ENCODE measurements at regions not wholly inside any gene's neighbourhood (a gene's known extent, or its start where the extent isn't known, plus 50 kb on each side); places are given as distances from the start of the nearest gene placed in this dataset.

DNA sequence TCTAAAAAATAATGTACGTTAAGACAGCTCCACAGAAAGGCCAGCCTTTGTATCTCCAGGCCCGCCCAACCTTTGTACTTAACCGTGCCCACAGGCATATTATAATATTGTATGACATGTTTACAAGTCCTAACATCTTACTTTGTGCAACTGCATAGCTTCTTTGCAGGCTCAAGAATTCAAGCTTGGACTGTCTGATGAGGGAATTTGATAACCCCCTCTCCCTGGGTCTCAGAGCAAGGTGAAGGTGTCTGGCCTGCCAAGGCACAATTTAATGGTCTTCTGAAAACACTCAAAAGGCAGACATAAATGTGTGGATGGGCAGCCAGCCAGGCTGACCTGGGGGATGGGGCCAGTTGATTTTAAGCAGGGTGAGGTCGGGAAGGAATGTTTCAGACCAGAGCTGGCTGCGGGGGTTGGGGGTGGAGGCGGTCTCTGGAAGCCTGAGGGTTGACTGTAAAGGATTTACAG is 732.7 kb upstream of the FANCL start:
- DNase-seq: no peak

GRCh38 chr2:58972737-58973136 is 731.6 kb upstream of the FANCL start:
- DNase-seq: no peak

DNA sequence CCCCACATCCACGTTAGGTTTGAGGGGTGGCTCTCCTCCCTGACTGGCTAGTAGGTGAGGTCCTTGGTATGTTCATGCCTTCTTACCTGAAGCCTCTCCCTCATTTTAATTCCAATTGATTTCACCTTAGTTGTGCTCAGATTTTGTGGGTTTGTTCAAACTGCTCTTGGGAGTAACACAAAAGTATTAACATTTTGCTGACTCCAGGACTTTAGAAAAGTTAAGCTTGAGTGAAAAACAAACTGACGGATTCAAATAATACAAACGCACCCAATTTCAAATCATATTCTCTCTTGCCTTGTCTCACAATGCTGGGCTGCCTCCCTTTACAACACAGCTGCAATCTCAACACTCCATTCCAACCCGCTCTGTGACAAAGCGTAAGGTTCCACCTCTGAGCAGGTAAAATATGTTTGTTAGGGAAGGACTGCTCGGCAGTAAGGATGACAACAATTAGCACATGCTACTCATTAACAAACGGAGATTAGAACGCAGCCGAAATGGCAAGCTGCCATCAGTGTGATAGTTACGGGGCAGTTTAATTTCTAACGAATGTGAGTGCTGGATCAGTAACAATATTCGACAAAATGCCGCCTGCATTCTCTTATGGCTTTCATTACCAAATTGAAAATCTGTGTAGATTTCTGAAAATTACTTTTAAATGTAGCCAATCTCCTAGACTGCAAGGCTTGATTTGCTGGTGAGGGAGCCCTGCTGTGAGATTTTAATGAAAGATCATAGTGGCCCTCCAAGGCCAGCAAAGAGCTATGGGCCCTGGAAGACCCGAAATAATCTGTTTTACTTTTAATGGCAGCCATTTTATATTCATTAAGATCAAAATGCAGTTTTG is 730.6 kb upstream of the FANCL start:
- DNase-seq: no peak

- no peak for DNase-seq
Observed at GRCh38 chr2:58970365-58970764, 729.2 kb upstream of the FANCL start.

- no peak for DNase-seq
Observed at GRCh38 chr2:58968885-58969284, 727.8 kb upstream of the FANCL start.

DNA sequence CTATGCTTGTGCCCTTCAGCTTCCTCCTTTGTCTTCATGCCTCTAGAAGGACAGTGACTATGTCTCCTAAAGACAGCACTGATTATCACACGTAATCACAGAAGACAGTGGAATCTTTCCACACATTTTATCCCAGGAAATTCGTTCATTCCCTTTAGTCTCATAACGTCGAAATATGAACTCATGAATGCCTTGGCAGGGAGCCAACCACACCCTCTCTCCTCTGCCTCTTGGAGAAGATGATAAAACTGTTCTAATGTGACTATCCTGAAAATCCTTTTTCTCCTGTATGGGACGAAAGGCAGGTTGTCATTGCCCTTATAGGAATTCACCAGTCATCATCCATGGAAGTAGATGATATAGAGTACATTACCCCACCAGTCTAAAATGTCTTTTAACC is 726.6 kb upstream of the FANCL start:
- DNase-seq: no peak

GRCh38 chr2:58965602-58966001 is 724.5 kb upstream of the FANCL start:
- DNase-seq: no peak

GRCh38 chr2:58959996-58960395 is 718.9 kb upstream of the FANCL start:
- DNase-seq: no peak

DNA sequence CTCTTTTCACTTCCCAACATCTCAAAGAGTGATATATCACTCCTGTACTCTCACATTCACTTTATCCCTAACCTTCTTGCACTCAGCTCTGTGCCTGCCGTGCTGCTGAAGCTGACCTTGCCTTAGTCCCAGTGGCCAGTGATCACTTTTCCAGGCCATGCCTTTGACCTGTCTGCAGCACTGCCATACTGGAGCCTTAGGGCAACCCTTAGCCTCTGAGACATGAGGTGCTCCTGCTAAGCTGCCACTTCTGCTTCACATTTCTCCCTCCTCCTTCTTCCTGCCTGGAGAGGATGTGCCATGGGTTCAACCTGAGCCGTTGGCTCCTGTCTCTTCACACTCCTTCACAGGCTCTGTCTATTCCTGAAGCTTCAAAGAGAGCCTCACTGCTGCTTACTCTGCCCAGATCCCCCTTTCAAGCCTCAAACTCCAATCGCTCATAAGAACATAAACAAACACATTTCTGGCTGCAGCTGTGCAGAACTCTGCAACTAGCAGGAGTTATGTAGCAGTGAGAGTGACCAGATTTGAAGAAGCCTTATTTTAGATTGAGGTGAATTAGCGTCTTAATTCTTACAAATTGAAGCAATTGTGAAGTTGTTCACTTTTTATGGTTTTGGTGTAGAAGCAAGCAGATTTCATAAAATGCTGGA is 716.2 kb upstream of the FANCL start:
- DNase-seq: no peak

DNA sequence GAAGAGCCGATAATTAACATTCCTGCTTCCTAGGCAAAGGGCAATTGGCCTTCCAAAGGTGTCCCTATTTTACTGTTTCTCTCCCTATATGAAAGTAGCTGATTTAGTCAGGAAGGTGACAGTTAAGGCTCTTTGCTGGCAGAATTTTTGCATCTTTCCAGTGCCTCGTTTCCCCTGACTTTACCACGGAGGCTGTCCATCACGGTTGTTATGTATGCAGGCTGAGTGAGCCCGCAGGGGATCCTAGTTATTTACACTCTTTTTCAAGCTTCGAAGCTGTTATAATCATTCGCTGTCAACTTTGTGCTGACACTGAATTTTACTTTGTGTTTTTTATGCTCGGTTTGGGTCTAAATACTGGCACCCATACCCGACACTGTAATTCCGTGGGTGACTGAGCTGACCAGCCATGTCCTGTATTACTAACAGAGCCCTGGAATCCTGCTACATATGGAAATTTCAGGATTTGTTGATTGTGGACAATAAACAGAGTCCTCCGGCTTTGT is 713.8 kb upstream of the FANCL start:
- DNase-seq: no peak

DNA sequence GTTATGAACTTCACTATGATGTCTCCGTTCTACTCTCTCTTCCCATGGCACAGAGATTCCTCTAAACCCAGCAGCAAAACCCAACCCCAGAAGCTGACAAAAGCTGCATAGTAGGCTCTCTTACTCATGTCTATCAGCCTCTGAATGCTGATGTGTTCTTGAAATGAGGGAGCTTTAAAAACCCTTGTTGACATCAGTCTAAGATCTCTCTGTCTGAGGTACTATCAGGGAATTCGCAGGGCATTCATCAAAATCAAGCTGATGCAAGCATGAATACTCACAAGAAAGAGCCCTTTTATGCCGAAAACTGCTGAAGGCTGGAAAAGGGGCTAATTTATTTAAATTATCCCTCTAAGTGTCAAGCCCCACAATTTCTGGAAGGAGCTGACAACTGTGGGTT is 710.6 kb upstream of the FANCL start:
- DNase-seq: no peak

DNA sequence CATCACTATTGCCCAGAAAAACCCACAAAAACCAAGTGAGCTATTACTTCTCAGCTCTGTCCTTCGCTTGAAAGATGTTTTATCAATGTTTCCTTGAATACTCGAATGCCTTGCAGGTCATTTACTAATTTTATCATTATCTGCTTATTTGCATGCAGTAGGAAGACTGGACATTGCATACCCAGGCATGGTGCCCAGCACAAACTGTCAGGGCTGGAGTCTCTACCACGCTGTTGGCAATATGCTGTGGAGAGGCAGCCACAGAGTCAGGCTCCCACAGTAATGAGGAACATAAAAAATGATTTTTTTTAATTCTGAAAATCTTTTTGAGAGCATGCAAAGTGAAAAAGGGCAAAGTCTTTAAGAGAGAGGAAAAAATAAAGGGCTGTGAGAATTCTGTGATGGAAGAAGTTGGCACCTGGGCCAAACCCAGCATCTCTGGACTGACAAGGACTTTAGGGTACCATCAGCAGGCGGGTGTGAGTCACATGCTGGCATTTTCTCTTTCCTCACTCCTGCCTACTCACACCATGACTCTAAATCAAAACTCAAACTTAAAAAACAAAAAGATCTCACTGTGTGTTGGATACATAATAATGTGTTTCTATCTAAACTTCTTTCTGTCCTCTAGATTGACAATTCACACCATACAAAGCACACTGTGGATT is 709.8 kb upstream of the FANCL start:
- no peak for DNase-seq

- DNase-seq: no peak
Observed at GRCh38 chr2:58939388-58939787, 698.3 kb upstream of the FANCL start.

GRCh38 chr2:58938988-58939387 is 697.9 kb upstream of the FANCL start:
- no peak for DNase-seq

- DNase-seq: no peak
Observed at GRCh38 chr2:58932801-58933200, 691.7 kb upstream of the FANCL start.

- DNase-seq: no peak
Observed at GRCh38 chr2:58930537-58930936, 689.4 kb upstream of the FANCL start.

DNA sequence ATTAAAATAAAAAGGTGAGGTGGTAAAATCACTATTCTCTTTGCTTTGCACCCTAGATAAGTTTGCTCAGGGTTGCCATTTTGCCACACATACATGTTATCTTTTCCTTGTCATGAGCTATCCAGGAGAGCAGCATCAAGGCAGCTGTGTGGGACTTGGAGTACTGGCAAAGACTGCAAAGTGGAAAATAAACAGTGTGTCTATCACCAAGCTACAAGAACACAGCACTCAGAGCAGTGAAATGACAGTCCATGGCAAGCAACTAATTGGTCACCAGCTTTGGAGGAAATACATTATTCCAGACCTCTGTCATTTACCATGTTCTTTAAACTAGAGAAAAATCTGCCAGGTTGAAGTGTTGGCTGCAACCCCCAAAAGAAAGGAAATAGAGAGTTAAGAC is 687.8 kb upstream of the FANCL start:
- DNase-seq: no peak

GRCh38 chr2:58928391-58928790 is 687.3 kb upstream of the FANCL start:
- DNase-seq: no peak

DNA sequence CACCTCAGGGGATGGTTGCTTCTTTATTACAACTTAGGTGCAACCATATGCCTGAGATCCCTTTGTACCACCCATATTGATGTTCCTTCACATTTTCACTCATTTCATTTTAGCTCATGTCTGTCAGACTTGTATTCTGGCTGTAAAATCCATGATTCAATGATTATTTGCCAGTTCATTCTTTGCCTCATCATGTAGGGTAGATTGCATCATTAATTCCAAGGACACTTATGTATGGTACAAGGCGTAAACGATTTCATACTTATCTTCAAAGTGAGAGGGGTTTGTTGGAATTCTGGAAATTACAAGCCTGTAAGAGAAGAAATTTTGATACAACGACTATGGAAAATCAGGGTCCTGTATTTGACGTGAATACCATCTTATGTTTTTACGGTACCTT is 685.0 kb upstream of the FANCL start:
- DNase-seq: no peak

- DNase-seq: no peak
Observed at GRCh38 chr2:58925676-58926081, 684.6 kb upstream of the FANCL start.

GRCh38 chr2:58923869-58924268 is 682.7 kb upstream of the FANCL start:
- DNase-seq: no peak

- no peak for DNase-seq
Observed at GRCh38 chr2:58922245-58922644, 681.1 kb upstream of the FANCL start.

DNA sequence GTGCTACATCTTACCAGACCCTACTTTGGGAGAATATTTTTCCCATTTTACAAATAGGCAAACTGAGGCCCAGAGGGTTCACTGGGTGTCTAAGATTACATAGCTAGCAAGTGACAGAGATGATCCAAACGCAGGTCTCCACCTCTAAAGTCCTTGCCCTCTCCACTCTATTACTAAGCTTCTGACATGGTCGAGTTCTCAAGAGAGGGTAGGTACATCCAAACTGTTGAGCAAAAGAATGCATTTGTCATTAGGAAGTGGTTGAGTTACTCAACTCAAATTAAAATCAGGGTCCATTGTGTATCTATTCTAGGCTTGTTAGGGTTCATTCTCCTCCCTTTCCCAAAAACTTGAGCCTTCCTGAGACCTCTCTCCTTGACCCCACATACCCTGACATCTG is 680.6 kb upstream of the FANCL start:
- DNase-seq: no peak

DNA sequence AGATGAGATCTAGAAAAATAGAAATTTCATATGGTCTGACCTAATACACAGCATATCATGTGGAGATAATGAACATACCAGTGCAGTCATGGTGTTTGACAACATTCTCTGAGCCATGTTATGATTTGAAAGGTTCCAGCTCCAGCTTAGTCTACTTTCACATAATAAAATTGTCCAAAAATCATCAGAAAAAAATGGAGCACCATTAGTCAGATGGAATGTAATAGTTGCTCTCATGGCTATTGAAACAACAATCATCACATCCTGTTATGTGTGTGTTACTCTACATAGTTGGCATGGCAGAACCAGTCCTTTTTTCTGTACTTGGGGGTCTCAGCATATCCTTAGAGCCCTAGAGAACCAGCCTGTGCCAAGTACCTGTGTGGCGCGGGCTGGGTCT is 678.9 kb upstream of the FANCL start:
- DNase-seq: no peak
